ENCODE measurements at regions not wholly inside any gene's neighbourhood (a gene's known extent, or its start where the extent isn't known, plus 50 kb on each side); places are given as distances from the start of the nearest gene placed in this dataset.
"Not testable (repeated sequence)": the region's sequence is repeated elsewhere in the genome, so short reads cannot be mapped to it uniquely, and the experiment has no call there.

GRCh38 chr5:177857642-177858200 lies 75.0 kb upstream of the FAM153A start:
- not testable (repeated sequence) for TF ChIP-seq POLR2AphosphoS5 (IDR thresholded peaks at IDR 0.05; ENCODE audit: borderline replicate concordance, low read depth, low read length); EZH2 (IDR thresholded peaks at IDR 0.05); FOXP2 (optimal IDR thresholded peaks at IDR 0.05; ENCODE audit: control extremely low read depth, extremely low read length, insufficient read depth)

All from SK-N-MC (cell line).